B cell (primary cell): ENCODE measurements at regions not wholly inside any gene's neighbourhood (a gene's known extent, or its start where the extent isn't known, plus 50 kb on each side); places are given as distances from the start of the nearest gene placed in this dataset.

ENCODE experiments used
- ATAC-seq: fragments of 200-7000 bp; cut with Tn5 transposase; one replicate; pipeline ENCODE4 v1.10.0; 2021; ENCODE audit warnings: low read depth, mild to moderate bottlenecking, moderate number of reproducible peaks, moderate library complexity
- CTCF ChIA-PET: fragments of 350-600 bp; sonication (Branson Sonifier 250); formaldehyde crosslinking; loops from one replicate; lab custom pipeline; 2021; ENCODE audit warnings: antibody characterized with exemption, inconsistent platforms; lab: Charles Lee
- POLR2A ChIA-PET: fragments of 350-600 bp; sonication (Branson Sonifier 250); formaldehyde crosslinking; loops from one replicate; lab custom pipeline; 2021; ENCODE audit warnings: antibody characterized with exemption; lab: Charles Lee
- DNase-seq: peaks from one replicate; pipeline ENCODE4 v3.0.0; 2013
- H2AFZ ChIP-seq: 2 replicates; pipeline ENCODE4 v1.6.1; 2012; ENCODE audit warnings: mild to moderate bottlenecking, low read depth, low read length; ENCODE audit not compliant: insufficient read depth, poor library complexity, severe bottlenecking
- H3K27ac ChIP-seq, 2 donors: 1 replicate in 1 of 2; 2 replicates in 1 of 2; pipeline ENCODE4 v1.5.1; 2012 to 2013; ENCODE audit warnings: low read length in 2 of 2, mild to moderate bottlenecking in 2 of 2, moderate library complexity in 1 of 2
- H3K27me3 ChIP-seq, 4 experiments: fragments of 200-600 bp in 1 of 4; sonication (generic) in 1 of 4; replicated peaks in 1 of 4; 1 replicate in 2 of 4; 2 replicates in 2 of 4; pipeline versions ENCODE4 v1.6.1 to v1.7.0; 2013 to 2016; ENCODE audit warnings: low read length in 3 of 4, mild to moderate bottlenecking in 2 of 4, mixed read lengths in 1 of 4, moderate library complexity in 1 of 4; ENCODE audit not compliant: insufficient read depth in 4 of 4, control insufficient read depth in 3 of 4; ENCODE audit errors: control extremely low read depth in 1 of 4
- H3K36me3 ChIP-seq, 2 experiments: replicated peaks in 1 of 2; 1 replicate in 1 of 2; 2 replicates in 1 of 2; pipeline versions ENCODE4 v1.6.1 to v1.7.1; 2013; ENCODE audit warnings: low read length in 1 of 2; ENCODE audit not compliant: insufficient read depth in 2 of 2, control insufficient read depth in 1 of 2; ENCODE audit errors: control extremely low read depth in 1 of 2, extremely low read depth in 1 of 2
- H3K4me1 ChIP-seq, 2 donors: fragments of 200-600 bp in 1 of 2; sonication (generic) in 1 of 2; 1 replicate in 1 of 2; 2 replicates in 1 of 2; pipeline versions ENCODE4 v1.5.1 to v1.6.1; 2013 to 2017; ENCODE audit warnings: low read length in 2 of 2; ENCODE audit not compliant: control insufficient read depth in 2 of 2, insufficient read depth in 2 of 2
- H3K4me2 ChIP-seq: replicated peaks from 2 replicates; pipeline ENCODE3; 2012; ENCODE audit warnings: mild to moderate bottlenecking, low read depth, low read length; ENCODE audit not compliant: poor library complexity, severe bottlenecking
- H3K4me3 ChIP-seq, 5 experiments: fragments of 200-600 bp in 1 of 5; sonication (generic) in 1 of 5; 1 replicate in 3 of 5; 2 replicates in 2 of 5; pipeline versions ENCODE4 v1.5.1 to v1.7.0; 2011 to 2016; ENCODE audit warnings: low read length in 4 of 5, mild to moderate bottlenecking in 4 of 5, low read depth in 2 of 5, control low read depth in 1 of 5, moderate library complexity in 1 of 5; ENCODE audit not compliant: insufficient read depth in 1 of 5; ENCODE audit errors: control extremely low read depth in 1 of 5, extremely low read depth in 1 of 5
- H3K79me2 ChIP-seq: fragments of 200-600 bp; sonication (generic); one replicate; pipeline ENCODE4 v1.6.0; 2016; ENCODE audit warnings: low read length; ENCODE audit not compliant: control insufficient read depth, insufficient read depth
- H3K9ac ChIP-seq: fragments of 200-600 bp; sonication (generic); 2 replicates; pipeline ENCODE4 v1.6.1; 2017; ENCODE audit warnings: mild to moderate bottlenecking, low read length, moderate library complexity
- H3K9me3 ChIP-seq, 3 donors: one replicate each; pipeline versions ENCODE4 v1.6.1 to v1.7.1; 2013; ENCODE audit warnings: low read length in 2 of 3; ENCODE audit not compliant: control insufficient read depth in 2 of 3, insufficient read depth in 1 of 3; ENCODE audit errors: control extremely low read depth in 1 of 3
- H4K20me1 ChIP-seq: 2 replicates; pipeline ENCODE4 v1.6.0; 2012; ENCODE audit warnings: mild to moderate bottlenecking, low read length; ENCODE audit not compliant: insufficient read depth, control insufficient read depth, poor library complexity, severe bottlenecking
- H3K27ac Mint-ChIP-seq: one replicate; pipeline ENCODE4 v1.8.0; 2021; ENCODE audit warnings: mixed read lengths
- H3K27me3 Mint-ChIP-seq: one replicate; pipeline ENCODE4 v1.8.0; 2021; ENCODE audit warnings: mixed read lengths
- H3K4me1 Mint-ChIP-seq: one replicate; pipeline ENCODE4 v1.8.0; 2021; ENCODE audit warnings: mixed read lengths
- H3K4me3 Mint-ChIP-seq: one replicate; pipeline ENCODE4 v1.8.0; 2021; ENCODE audit warnings: mixed read lengths
- H3K9me3 Mint-ChIP-seq: one replicate; pipeline ENCODE4 v1.8.0; 2022; ENCODE audit warnings: mixed read lengths; ENCODE audit not compliant: insufficient read depth
- EZH2 ChIP-seq: IDR thresholded peaks from 2 replicates; pipeline ENCODE4 v1.6.1; 2012; ENCODE audit warnings: borderline replicate concordance, low read depth, mild to moderate bottlenecking, moderate library complexity, low read length; ENCODE audit not compliant: insufficient read depth, poor library complexity, severe bottlenecking
- WGBS: methylation state at CpG from one replicate; pipeline ENCODE4 v1.1.5; 2013; ENCODE audit warnings: missing lambda C conversion rate; ENCODE audit not compliant: insufficient coverage; 5-methylcytosine and 5-hydroxymethylcytosine counted together
- intact Hi-C: fragments of 100-400 bp; cut with micrococcal nuclease; formaldehyde crosslinking; loops from one replicate; pipeline ENCODE4 v1.10.0; 2022
- TF ChIP-seq, protein P1 (sequence below): fragments of 200-600 bp; IDR thresholded peaks from one replicate; pipeline ENCODE4 v1.8.0; 2022; ENCODE audit warnings: antibody characterized with exemption, mild to moderate bottlenecking

DNA sequence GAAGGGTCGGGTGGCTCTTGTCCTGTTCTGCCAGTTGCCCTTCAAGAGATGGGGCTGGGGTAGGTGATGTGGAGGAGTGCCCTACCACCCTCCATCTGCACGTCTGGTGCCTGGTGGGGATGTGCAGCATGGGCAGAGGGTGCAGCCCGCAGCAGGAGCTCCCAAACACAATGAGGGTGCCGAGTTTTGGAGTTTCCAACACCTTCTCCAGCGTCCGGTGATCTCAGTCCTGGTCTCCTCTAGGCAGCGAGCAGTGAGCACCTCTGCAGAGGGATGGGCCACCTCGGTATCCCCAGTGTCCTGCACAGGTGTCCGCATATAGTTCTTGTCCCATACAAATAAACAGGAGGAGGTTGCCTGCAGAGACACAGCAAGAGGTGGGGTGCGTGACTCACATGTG is 136.0 kb downstream of the ENGASE start:
- Histone ChIP-seq H3K36me3 (no peaks in the 10 kb centered on the region), H3K9me3 (no peaks in the 10 kb centered on the region), H3K9ac (no peak overlapping the region), H3K27me3 (peaks cover 0 to 9% (median 4%) of the 10 kb centered on the region in 4 experiments), H2AFZ (no peak overlapping the region), H3K4me3 (no peak overlapping the region), H4K20me1 (no peaks in the 10 kb centered on the region), H3K4me2 (no peak overlapping the region), H3K4me1 (no peaks in the 10 kb centered on the region), H3K79me2 (no peaks in the 10 kb centered on the region), H3K27ac (no peak overlapping the region)
- TF ChIP-seq, protein P1, sequence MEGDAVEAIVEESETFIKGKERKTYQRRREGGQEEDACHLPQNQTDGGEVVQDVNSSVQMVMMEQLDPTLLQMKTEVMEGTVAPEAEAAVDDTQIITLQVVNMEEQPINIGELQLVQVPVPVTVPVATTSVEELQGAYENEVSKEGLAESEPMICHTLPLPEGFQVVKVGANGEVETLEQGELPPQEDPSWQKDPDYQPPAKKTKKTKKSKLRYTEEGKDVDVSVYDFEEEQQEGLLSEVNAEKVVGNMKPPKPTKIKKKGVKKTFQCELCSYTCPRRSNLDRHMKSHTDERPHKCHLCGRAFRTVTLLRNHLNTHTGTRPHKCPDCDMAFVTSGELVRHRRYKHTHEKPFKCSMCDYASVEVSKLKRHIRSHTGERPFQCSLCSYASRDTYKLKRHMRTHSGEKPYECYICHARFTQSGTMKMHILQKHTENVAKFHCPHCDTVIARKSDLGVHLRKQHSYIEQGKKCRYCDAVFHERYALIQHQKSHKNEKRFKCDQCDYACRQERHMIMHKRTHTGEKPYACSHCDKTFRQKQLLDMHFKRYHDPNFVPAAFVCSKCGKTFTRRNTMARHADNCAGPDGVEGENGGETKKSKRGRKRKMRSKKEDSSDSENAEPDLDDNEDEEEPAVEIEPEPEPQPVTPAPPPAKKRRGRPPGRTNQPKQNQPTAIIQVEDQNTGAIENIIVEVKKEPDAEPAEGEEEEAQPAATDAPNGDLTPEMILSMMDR: no peak
- TF ChIP-seq EZH2: no peak
- Mint-ChIP-seq H3K4me3 (no peak overlapping the region), H3K27me3 (peaks cover 30% of the 10 kb centered on the region), H3K4me1 (no peaks in the 10 kb centered on the region), H3K9me3 (no peaks in the 10 kb centered on the region), H3K27ac (no peak overlapping the region)
- intact Hi-C loops: no loop called here
- WGBS: 79% methylated on average over 10 of the region's 10 CpGs
- ChIA-PET POLR2A (no interaction called here), CTCF (no interaction called here)
- no peak for ATAC-seq
- DNase-seq: no peak

DNA sequence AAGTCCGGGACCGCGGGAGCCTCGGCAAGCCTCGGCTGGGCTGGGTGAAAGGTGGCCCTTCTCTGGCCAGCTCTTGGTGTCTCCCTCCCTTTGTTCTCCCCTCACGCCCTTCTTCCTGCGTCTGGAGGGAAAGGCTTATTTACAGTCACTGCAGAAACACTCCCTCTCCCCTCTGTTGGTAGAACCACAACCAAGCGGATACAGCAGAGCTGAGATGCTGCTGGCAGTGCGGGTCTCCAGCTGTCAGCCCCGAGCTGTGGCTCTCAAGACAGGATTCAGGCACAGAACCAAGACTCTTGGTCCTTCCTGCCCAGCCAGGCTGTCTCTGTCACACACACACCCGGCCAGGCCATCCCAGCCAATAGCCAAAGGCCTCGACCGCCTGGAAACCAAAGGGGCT is 133.3 kb downstream of the ENGASE start:
- Mint-ChIP-seq H3K27ac (no peak overlapping the region), H3K27me3 (peaks cover 17% of the 10 kb centered on the region), H3K4me3 (no peak overlapping the region), H3K4me1 (no peaks in the 10 kb centered on the region), H3K9me3 (no peaks in the 10 kb centered on the region)
- Histone ChIP-seq H4K20me1 (no peaks in the 10 kb centered on the region), H3K27me3 (peaks cover 0 to 11% (median 3%) of the 10 kb centered on the region in 4 experiments), H3K9ac (no peak overlapping the region), H2AFZ (no peak overlapping the region), H3K27ac (no peak overlapping the region), H3K4me1 (no peaks in the 10 kb centered on the region), H3K4me3 (no peak overlapping the region), H3K36me3 (no peaks in the 10 kb centered on the region), H3K79me2 (no peaks in the 10 kb centered on the region), H3K9me3 (no peaks in the 10 kb centered on the region), H3K4me2 (no peak overlapping the region)
- 40% methylated on average over 10 of the region's 13 CpGs for WGBS
- no peak for DNase-seq
- no peak for ATAC-seq
- no peak for TF ChIP-seq EZH2
- TF ChIP-seq, protein P1: no peak
- CTCF ChIA-PET: interaction anchor here (0.8 to 1.4 kb wide), 3 partner anchors 181 to 186 kb away, joined by 3 to 7 read pairs (median 4); no protein-coding TSS in a partner anchor
- POLR2A ChIA-PET: no interaction called here
- intact Hi-C loops: no loop called here
